ENCODE measurements at regions not wholly inside any gene's neighbourhood (a gene's known extent, or its start where the extent isn't known, plus 50 kb on each side); places are given as distances from the start of the nearest gene placed in this dataset.

DNA sequence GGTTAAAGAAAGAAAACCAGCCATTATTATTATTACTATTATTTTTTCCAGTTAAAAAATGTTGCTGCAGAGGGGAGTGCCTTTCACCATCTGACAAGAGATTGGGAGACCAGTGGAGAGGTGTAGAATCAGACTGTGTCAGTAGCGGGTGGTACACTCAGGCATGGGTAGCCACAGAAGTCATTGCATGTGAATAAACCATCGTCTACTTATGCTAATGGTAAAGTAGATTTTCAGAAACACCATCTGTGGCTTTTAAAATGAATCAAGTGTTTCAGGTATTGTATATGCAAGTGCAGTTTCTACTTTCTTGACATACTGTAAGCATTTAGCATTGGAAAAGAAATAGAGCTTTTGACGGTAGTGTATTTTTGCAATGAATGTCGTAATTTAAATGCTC lies 131.5 kb upstream of the SP8 start:
- TF ChIP-seq, protein P1, sequence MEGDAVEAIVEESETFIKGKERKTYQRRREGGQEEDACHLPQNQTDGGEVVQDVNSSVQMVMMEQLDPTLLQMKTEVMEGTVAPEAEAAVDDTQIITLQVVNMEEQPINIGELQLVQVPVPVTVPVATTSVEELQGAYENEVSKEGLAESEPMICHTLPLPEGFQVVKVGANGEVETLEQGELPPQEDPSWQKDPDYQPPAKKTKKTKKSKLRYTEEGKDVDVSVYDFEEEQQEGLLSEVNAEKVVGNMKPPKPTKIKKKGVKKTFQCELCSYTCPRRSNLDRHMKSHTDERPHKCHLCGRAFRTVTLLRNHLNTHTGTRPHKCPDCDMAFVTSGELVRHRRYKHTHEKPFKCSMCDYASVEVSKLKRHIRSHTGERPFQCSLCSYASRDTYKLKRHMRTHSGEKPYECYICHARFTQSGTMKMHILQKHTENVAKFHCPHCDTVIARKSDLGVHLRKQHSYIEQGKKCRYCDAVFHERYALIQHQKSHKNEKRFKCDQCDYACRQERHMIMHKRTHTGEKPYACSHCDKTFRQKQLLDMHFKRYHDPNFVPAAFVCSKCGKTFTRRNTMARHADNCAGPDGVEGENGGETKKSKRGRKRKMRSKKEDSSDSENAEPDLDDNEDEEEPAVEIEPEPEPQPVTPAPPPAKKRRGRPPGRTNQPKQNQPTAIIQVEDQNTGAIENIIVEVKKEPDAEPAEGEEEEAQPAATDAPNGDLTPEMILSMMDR (IDR thresholded peaks at IDR 0.05): no peak
- no peak for TF ChIP-seq POLR2A (IDR thresholded peaks at IDR 0.05)
